D721Med (cell line): ENCODE measurements at regions not wholly inside any gene's neighbourhood (a gene's known extent, or its start where the extent isn't known, plus 50 kb on each side); places are given as distances from the start of the nearest gene placed in this dataset.

Source experiments
- DNase-seq: peaks from one replicate; pipeline ENCODE4 v3.0.0; 2011; ENCODE audit warnings: low spot score; ENCODE audit not compliant: insufficient read length
- FAIRE-seq: peaks from 2 replicates; lab custom pipeline; 2011; peaks lifted over from hg19 to GRCh38; lab: Jason Lieb, UNC
- TF ChIP-seq, protein P1 (sequence below): IDR thresholded peaks from 2 replicates; pipeline ENCODE4 v1.5.1; 2012; ENCODE audit warnings: mild to moderate bottlenecking, control low read depth; ENCODE audit not compliant: insufficient read depth; ENCODE audit errors: missing control alignments

DNA sequence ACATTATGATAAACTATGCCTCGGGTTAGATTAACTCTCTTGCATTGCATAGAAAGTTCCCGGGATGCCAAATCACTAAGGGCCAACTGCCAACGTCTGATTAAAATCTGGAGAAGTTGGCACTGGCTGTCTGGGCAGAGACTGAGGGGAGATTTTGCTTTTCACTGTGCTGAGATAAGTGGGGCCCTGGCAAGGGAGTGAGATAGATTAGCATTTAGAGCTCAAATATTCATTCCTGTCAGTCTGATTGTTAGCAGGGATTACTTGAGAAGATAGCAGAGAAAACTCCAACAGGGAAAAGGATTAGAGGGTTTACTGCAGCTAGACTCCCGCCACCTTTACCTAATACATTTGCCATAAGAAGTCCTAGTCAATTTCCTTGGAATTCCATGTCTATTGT lies 714.1 kb upstream of the CHRM3 start:
- FAIRE-seq (peak; percentile 99), DNase-seq (peak; percentile 50)
- TF ChIP-seq, protein P1, sequence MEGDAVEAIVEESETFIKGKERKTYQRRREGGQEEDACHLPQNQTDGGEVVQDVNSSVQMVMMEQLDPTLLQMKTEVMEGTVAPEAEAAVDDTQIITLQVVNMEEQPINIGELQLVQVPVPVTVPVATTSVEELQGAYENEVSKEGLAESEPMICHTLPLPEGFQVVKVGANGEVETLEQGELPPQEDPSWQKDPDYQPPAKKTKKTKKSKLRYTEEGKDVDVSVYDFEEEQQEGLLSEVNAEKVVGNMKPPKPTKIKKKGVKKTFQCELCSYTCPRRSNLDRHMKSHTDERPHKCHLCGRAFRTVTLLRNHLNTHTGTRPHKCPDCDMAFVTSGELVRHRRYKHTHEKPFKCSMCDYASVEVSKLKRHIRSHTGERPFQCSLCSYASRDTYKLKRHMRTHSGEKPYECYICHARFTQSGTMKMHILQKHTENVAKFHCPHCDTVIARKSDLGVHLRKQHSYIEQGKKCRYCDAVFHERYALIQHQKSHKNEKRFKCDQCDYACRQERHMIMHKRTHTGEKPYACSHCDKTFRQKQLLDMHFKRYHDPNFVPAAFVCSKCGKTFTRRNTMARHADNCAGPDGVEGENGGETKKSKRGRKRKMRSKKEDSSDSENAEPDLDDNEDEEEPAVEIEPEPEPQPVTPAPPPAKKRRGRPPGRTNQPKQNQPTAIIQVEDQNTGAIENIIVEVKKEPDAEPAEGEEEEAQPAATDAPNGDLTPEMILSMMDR, result no peak

DNA sequence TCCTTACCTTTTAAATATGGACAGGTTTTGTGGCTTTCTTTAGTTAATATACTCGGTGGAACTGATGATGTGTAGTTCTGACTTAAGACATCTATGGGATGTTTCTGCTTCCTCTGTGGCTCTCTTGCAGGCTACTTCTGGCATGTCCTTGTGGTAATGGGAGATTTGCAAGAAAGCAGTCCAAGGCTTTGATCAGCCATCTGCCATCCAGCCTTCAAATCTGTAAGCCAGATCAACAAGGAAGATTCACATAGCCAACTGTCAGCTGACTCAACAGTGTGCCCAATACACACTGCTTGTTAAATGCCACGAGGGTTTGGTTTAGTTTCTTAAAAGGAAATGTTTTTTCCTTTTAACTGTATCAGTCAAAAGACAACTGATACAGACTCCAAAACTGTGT lies 722.2 kb upstream of the CHRM3 start:
- peak; percentile 100 for FAIRE-seq
- peak; percentile 41 for DNase-seq
- TF ChIP-seq, protein P1, result no peak

DNA sequence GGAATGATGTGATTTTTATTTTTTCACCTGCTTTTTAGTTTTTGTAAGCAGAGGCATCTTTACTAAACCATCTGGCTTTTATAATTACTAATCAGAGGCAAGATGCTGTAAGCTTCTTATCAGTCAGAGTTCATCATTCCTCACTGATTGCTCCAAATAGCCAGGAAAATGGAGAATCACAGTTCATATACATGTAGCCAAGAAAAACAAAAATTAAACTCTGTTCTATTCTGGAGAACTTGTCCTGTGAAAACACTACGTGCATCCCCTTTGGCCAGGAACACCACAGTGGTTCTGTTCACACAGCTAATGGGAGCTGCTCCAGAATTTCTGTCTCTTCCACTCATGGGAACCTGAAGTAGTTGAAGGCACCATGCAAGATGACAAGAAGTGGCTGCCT lies 725.5 kb upstream of the CHRM3 start:
- DNase-seq (no peak), FAIRE-seq (peak; percentile 100)
- TF ChIP-seq, protein P1, result no peak

DNA sequence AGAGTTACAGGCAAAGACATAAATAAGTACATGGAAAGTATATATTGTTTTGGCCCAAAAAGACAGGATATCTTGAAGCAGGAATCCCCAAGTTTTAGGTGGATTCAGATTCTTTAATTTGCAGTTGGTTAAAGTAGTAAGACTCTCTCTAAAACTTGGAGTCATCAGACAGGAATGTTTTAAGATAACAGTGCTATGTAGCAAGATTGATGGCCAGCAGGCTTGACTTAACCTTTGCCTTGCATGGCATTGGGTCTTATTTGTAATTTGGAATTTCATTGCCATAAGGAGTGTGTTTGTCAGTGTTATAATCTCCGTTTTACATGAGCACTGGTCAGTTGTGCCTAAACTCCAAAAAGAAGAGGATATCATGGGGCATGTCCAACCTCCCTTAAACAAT lies 727.6 kb upstream of the CHRM3 start:
- TF ChIP-seq, protein P1, result no peak
- DNase-seq, result no peak
- peak; percentile 79 for FAIRE-seq

DNA sequence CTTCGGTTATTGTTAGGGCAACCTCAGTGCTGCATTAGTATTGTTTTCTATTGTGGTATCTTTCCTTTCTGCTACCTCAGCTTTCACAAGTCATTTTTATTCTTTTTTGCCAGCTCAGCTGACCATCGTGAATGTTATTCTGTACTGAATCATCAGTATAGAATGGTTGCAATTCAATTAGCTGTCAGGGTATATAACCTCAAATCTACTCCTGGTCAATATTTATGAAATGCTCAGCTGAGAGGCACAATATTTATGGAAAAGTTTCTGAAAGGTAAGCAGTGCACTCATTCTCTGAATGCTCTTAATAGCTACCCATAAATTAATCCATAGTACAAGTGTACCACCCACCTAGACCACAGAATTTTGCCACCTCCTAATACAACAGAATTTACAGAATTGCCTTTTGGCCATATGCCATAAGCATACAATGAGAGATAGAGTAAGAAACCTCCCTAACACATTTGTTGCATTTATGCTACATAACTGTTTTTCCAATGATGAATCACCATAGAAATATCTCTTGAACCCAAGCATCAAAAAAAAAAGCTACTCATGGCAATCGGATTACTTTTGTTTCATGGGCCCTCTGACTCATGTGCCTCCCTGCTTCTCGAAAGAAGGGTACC lies 732.6 kb upstream of the CHRM3 start:
- FAIRE-seq, result no peak
- TF ChIP-seq, protein P1, result no peak
- DNase-seq, result no peak

DNA sequence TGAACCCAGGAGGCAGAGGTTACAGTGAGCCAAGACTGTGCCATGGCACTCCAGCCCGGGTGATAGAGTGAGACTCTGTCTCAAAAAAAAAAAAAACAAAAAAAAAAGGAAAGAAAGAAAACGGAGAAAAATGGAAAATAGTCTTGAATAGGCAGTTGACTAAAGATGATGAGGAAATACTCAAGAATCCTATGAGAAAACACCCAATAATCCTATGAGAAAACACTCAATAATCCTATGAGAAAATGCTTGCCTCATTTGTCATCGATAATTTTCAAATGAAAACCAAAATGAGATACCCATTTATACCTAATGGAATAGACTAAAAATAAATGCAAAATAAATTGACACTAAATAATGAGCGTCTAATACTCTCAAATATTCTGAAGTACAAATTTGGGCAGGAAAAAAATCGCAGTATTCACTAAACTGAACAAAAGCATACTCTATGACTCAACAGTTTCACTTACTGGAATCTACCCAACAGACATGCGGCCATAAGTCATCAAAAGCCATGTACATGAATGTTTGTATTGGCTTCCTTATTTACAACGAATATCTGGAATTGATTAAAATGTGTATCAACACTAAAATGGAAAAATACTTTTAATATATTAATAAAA lies 733.9 kb upstream of the CHRM3 start:
- TF ChIP-seq, protein P1, result no peak
- DNase-seq (no peak), FAIRE-seq (peak; percentile 93)

DNA sequence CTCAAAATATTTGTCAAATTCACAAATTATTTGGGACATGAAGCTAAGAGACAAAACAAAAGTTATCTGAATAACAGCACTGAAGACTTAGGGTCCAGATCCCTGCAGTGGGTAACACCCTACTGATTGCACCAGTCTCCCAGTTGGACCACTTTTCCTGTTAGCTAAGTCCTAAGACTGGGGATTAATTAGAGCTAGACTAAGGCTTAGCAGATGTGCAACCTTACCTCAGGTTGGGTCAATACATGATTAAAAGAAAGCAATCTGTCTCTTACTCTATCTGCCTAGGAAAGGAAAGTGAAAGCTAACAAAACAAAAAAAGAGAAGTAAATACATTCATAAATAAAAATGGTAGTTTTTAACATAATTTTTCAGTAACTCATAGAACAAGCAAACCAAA lies 737.2 kb upstream of the CHRM3 start:
- TF ChIP-seq, protein P1, result no peak

More for the DNA sequence above, 737.2 kb upstream of the CHRM3 start:
- no peak for DNase-seq
- peak; percentile 100 for FAIRE-seq
